HG03108 (cell line): ENCODE measurements at regions not wholly inside any gene's neighbourhood (a gene's known extent, or its start where the extent isn't known, plus 50 kb on each side); places are given as distances from the start of the nearest gene placed in this dataset.

ENCODE experiments used
- ATAC-seq: cut with Tn5 transposase; IDR thresholded peaks from one replicate; pipeline ENCODE4 v1.9.1; 2021; ENCODE audit warnings: moderate library complexity; ENCODE audit not compliant: unreplicated experiment

GRCh38 chr18:61729322-61729721, 163.5 kb downstream of the RNF152 start:
- ATAC-seq = no peak

- no peak for ATAC-seq
Measured at GRCh38 chr18:61727241-61728193, 165.3 kb downstream of the RNF152 start.

GRCh38 chr18:61724532-61724931, 168.3 kb downstream of the RNF152 start:
- no peak for ATAC-seq

GRCh38 chr18:61722247-61722646, 170.6 kb downstream of the RNF152 start:
- no peak for ATAC-seq

- no peak for ATAC-seq
Measured at GRCh38 chr18:61720496-61720895, 172.3 kb downstream of the RNF152 start.

- ATAC-seq = no peak
Measured at GRCh38 chr18:61719671-61720070, 173.1 kb downstream of the RNF152 start.

- ATAC-seq = no peak
Measured at GRCh38 chr18:61718944-61719343, 173.9 kb downstream of the RNF152 start.

- ATAC-seq = no peak
Measured at GRCh38 chr18:61714421-61714820, 178.4 kb downstream of the RNF152 start.

GRCh38 chr18:61713502-61713901, 179.3 kb downstream of the RNF152 start:
- ATAC-seq = no peak

- no peak for ATAC-seq
Measured at GRCh38 chr18:61710082-61710620, 182.7 kb downstream of the RNF152 start.

GRCh38 chr18:61706276-61706915, 186.4 kb downstream of the RNF152 start:
- ATAC-seq = no peak

- no peak for ATAC-seq
Measured at GRCh38 chr18:61703508-61703907, 189.3 kb downstream of the RNF152 start.

GRCh38 chr18:61702007-61702406, 190.8 kb downstream of the RNF152 start:
- ATAC-seq = no peak

- ATAC-seq = no peak
Measured at GRCh38 chr18:61699397-61700110, 193.3 kb downstream of the RNF152 start.

- ATAC-seq = no peak
Measured at GRCh38 chr18:61697306-61697909, 195.4 kb downstream of the RNF152 start.

GRCh38 chr18:61694236-61694635, 198.6 kb downstream of the RNF152 start:
- ATAC-seq = no peak

GRCh38 chr18:61690418-61691138, 202.2 kb downstream of the RNF152 start:
- no peak for ATAC-seq

- ATAC-seq = no peak
Measured at GRCh38 chr18:61687317-61687716, 205.5 kb downstream of the RNF152 start.

- ATAC-seq = no peak
Measured at GRCh38 chr18:61683856-61684255, 209.0 kb downstream of the RNF152 start.

- ATAC-seq = no peak
Measured at GRCh38 chr18:61681065-61681464, 211.7 kb downstream of the RNF152 start.
